HG03039 (cell line): ENCODE measurements at regions not wholly inside any gene's neighbourhood (a gene's known extent, or its start where the extent isn't known, plus 50 kb on each side); places are given as distances from the start of the nearest gene placed in this dataset.

Source experiments
- ATAC-seq: cut with Tn5 transposase; IDR thresholded peaks from one replicate; pipeline ENCODE4 v1.9.1; 2021; ENCODE audit warnings: mild to moderate bottlenecking, moderate library complexity; ENCODE audit not compliant: unreplicated experiment

DNA sequence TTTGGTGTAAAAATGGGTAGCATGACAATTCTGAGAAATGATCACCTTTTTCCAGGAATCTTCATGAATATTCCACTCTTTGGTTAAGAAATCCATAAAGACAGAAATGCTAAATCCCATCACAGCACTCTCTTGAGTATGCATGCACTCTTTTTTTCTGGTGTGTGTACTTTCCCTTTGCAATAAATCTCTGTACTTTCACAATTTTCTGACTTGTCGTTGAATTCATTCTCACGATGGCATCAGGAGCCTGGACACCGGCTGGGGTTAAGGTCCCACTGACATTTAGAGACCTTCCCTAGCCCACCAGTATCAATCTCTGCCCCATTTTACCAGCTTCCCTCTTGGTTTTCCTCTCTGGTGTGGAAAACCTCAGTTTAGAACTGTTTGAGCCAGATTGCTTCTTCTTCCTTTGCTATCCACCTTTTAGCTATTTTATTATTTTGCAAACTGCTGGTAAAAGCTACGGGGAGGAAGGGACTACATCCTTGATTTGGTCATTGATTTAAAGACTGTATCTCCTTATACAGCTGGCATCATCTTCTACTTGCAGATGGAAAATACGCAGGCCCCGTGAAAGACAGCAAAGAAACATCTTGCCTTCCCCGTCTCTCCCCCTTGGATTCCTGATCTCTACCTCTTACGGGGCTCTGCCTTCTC, 59.9 kb upstream of the ZFR start:
- no peak for ATAC-seq

DNA sequence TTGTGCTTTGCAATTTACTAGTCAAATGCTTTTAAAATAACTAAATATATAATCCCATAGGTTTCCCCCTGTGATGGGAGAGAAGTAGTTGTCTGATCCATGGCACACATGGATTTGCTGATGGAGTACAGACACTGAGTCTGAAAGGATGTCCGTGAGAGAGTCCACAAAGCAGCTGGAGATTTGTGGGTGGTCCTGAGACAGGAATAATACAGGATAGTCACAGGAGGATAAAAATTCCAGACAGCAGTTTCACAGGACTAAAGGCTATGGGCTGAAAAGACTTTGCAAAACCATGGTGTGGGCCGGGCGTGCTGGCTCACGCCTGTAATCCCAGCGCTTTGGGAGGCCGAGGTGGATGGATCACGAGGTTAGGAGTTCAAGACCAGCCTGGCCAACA, 58.7 kb upstream of the ZFR start:
- no peak for ATAC-seq

DNA sequence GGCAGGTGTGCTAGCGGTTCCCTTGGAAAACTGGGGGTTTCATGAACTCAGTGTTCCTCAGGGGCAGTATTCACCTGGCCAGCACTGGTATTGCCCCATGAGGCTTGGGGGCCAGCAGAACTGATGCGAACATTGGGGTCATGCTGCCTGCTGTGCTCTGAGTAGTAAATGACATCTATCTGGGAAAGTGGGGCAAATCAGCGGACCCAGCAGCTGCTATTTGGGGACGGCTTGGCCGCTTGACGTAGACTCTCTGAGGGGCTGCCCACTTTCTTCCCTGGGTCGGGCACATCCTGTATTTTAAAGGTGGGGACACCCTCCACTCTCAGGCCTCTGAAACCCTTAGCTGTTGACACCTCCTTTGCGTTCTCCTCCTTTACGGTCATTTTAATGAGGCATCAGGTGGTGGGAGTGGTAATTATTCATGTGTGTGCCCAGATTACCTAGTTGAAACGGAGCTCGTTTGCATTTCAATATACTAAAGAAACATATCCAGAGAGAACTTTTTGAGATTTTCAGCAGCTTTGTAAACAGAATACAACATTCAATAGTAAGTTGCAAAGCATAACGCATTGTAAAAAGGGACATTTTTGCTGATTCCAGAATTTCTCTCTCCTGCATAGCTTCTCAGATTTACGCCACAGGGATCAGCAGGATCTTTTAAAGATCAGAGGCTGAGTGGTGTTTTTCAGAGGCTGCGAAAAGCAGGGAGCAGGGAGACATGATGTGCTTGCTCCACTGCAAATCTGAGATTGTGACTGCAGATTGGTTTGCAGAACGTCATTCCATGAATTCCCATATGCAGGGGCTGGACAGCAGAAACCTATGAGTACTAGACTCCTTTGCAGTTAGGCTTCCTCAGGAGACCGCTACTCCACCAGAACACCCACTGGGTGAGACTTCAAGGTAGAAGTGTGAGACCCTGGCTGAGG, 56.8 kb upstream of the ZFR start:
- ATAC-seq = no peak

DNA sequence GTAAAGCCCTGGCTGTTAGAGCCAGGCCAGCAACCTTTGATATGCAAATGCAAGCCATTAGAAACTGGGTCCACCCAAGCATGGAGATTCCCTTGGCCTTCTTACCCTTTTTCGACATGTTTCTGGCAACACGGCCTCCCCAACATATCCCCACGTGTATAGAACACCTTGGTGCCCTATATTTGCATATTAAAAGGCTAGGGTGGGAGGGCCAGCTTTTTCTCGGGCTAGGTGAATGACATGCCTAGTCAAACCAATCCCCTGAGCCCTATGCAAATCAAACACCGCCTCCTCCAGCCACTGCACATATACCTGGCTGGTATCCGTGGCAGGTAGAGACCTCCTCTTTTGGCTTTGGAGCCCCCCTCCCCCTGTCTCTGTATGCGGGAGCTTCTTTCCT, 55.6 kb upstream of the ZFR start:
- ATAC-seq = no peak

DNA sequence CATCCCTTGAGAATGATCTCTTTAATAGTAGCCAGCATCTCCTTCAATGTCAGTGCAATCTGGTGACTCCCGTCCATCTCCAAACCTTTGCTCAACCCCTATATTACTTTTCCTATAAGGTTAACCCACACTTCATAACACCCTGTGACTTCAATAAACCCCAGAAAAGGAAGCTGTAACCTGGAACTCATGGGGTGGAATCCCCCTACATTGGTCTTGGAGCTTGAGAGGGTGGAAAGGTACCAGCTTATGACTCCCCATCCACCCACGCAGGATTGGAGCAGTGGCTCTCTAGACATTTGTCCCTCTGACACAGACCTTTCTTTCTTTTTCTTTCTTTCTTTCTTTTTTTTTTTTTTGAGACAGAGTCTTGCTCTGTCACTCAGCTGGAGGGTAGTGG, 54.7 kb upstream of the ZFR start:
- ATAC-seq = no peak

DNA sequence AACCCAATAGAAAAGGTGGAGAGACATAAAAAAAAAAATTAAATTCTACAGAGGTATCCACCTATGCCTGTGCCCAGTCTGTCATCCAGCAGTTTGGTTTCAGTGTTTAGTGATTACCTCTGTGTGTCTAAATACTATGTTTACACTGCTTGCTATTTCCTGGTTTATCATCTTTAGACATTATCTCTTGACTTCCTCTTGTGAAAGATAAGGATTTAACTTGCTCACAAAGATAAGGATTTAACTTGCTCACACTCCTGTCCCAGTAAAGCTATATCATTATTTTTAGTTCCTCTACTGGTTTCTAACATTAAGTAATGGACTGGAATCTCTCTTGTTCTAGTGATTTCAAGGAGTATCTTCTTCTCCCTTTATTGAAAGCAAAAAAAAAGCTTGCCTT, 53.9 kb upstream of the ZFR start:
- ATAC-seq = no peak

DNA sequence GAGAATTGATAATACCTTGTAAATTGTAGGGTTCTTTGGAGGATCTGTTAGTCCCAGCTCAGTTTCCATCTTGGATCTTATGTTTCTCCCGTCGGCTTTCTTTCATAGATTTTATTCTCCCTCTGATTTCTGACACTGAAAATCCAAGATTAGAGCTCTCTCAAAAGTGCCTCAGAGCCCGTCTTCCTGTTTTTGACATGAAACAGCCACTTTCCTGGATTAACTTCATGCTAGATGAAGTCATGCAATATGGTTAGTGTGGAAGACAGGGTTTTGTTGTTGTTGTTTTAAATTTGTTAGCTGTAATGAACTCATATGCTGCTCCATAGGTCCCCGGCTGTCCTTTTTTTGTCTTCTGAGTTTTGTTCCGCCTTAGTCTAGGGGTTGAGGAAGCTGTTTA, 51.6 kb upstream of the ZFR start:
- no peak for ATAC-seq

DNA sequence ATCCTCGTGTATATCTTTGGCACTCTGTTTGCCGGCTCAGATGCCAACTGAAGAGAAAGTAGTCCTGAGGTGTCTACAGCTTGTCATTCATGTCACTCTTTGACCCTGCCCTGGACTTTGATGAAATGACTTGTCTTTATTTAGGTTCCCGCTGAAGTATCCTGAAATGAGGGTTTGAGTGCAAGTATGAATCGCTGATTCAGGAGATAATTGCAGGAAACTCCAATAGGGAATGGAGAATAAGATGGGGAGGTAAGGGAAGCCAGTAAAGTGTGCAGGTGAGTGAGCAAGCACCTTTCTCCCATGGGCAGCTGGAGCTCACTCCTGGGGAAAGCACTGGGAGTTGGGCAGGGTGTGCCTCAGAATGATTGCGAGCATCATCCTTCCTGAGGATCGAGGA, 50.3 kb upstream of the ZFR start:
- ATAC-seq = no peak
